ENCODE measurements at regions not wholly inside any gene's neighbourhood (a gene's known extent, or its start where the extent isn't known, plus 50 kb on each side); places are given as distances from the start of the nearest gene placed in this dataset.

DNA sequence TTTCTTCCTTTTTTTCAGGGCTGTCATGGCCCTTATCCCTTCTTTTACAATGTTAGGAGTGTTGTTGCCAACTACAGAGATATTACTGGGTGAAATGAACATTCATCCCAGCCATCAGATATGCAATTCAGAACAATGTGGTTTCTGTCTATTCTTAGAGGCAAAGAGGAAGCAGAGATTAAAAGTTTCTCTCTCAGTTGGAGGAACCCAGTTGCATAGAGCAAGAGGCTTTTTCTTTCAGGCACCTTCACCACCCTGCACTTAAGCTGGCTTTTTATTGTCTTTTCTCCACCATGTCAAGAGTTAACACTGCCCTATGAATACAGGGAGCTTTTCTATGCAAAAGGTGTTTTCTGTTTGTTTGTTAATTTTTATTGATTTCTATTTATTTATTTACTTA, 1559.6 kb upstream of the IGFBP7 start:
- H3K4me1 ChIP-seq (ENCODE audit: control insufficient read depth in 2 of 3, insufficient read depth in 2 of 3, low read depth in 1 of 3, low read length in 3 of 3), result no peaks in the 10 kb centered on the region
- intact Hi-C loops (cut with DNase I), result no loop called here
- DNase-seq (no peak), FAIRE-seq (no peak)
- no peaks in the 10 kb centered on the region for H3K36me3 ChIP-seq (ENCODE audit: control insufficient read depth in 2 of 3, insufficient read depth in 3 of 3, low read length in 3 of 3)
- peaks cover 0 to 5% (median 0%) of the 10 kb centered on the region in 3 donors for H3K9me3 ChIP-seq (ENCODE audit: control insufficient read depth in 2 of 3, insufficient read depth in 1 of 3, low read length in 3 of 3)
- no peak overlapping the region for H3K4me3 ChIP-seq (ENCODE audit: low read length in 3 of 3)
- TF ChIP-seq CTCF (IDR thresholded peaks at IDR 0.05; ENCODE audit: borderline replicate concordance, extremely low read depth, insufficient read depth), result no peak
- H3K27me3 ChIP-seq (ENCODE audit: control insufficient read depth, insufficient read depth, low read length), result no peaks in the 10 kb centered on the region
- no peak overlapping the region for H3K9ac ChIP-seq (ENCODE audit: low read length in 3 of 3)
- H3K27ac ChIP-seq (ENCODE audit: low read depth in 2 of 2, low read length in 2 of 2), result no peak overlapping the region

GRCh38 chr4:58665649-58666048, 1555.5 kb upstream of the IGFBP7 start:
- intact Hi-C loops (cut with DNase I), result no loop called here
- no peak overlapping the region for H3K9ac ChIP-seq (ENCODE audit: low read length in 3 of 3)
- no peaks in the 10 kb centered on the region for H3K27me3 ChIP-seq (ENCODE audit: control insufficient read depth, insufficient read depth, low read length)
- peaks cover 0 to 3% (median 0%) of the 10 kb centered on the region in 3 donors for H3K9me3 ChIP-seq (ENCODE audit: control insufficient read depth in 2 of 3, insufficient read depth in 1 of 3, low read length in 3 of 3)
- FAIRE-seq (no peak), DNase-seq (no peak)
- H3K36me3 ChIP-seq (ENCODE audit: control insufficient read depth in 2 of 3, insufficient read depth in 3 of 3, low read length in 3 of 3), result no peaks in the 10 kb centered on the region
- no peaks in the 10 kb centered on the region for H3K4me1 ChIP-seq (ENCODE audit: control insufficient read depth in 2 of 3, insufficient read depth in 2 of 3, low read depth in 1 of 3, low read length in 3 of 3)
- TF ChIP-seq CTCF (IDR thresholded peaks at IDR 0.05; ENCODE audit: borderline replicate concordance, extremely low read depth, insufficient read depth), result no peak
- no peak overlapping the region for H3K4me3 ChIP-seq (ENCODE audit: low read length in 3 of 3)
- no peak overlapping the region for H3K27ac ChIP-seq (ENCODE audit: low read depth in 2 of 2, low read length in 2 of 2)

- no peaks in the 10 kb centered on the region for H3K27me3 ChIP-seq (ENCODE audit: control insufficient read depth, insufficient read depth, low read length)
- DNase-seq (no peak), FAIRE-seq (no peak)
- H3K27ac ChIP-seq (ENCODE audit: low read depth in 2 of 2, low read length in 2 of 2), result no peak overlapping the region
- TF ChIP-seq CTCF (IDR thresholded peaks at IDR 0.05; ENCODE audit: borderline replicate concordance, extremely low read depth, insufficient read depth), result no peak
- no peak overlapping the region for H3K4me3 ChIP-seq (ENCODE audit: low read length in 3 of 3)
- H3K9ac ChIP-seq (ENCODE audit: low read length in 3 of 3), result no peak overlapping the region
- peaks cover 0 to 3% (median 0%) of the 10 kb centered on the region in 3 donors for H3K9me3 ChIP-seq (ENCODE audit: control insufficient read depth in 2 of 3, insufficient read depth in 1 of 3, low read length in 3 of 3)
- H3K4me1 ChIP-seq (ENCODE audit: control insufficient read depth in 2 of 3, insufficient read depth in 2 of 3, low read depth in 1 of 3, low read length in 3 of 3), result no peaks in the 10 kb centered on the region
- intact Hi-C loops (cut with DNase I), result no loop called here
- H3K36me3 ChIP-seq (ENCODE audit: control insufficient read depth in 2 of 3, insufficient read depth in 3 of 3, low read length in 3 of 3), result no peaks in the 10 kb centered on the region
These were observed 1548.5 kb upstream of the IGFBP7 start for GRCh38 chr4:58658701-58659100.

DNA sequence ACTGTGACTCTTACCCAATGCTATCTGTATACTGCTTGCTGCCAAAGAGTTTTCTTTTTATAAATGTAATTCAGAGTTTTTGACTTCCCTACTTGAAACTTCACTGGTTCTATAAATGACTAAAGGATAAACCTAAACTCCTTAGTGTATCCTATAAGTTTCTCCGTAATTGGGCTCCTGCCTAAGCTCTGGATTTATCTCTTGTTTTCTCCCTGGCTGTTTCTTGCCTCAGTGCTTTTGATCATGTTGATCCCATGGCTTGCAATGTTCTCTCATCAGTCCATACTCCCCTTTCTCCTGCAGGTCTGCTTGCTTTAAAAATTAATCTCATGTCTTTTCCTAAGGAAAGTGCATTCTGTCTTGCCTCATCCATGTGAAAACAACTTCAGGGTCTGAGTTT, 1543.1 kb upstream of the IGFBP7 start:
- DNase-seq (no peak), FAIRE-seq (no peak)
- intact Hi-C loops (cut with DNase I), result no loop called here
- Histone ChIP-seq H3K9me3 (ENCODE audit: control insufficient read depth in 2 of 3, insufficient read depth in 1 of 3, low read length in 3 of 3) (no peaks in the 10 kb centered on the region), H3K27ac (ENCODE audit: low read depth in 2 of 2, low read length in 2 of 2) (no peak overlapping the region), H3K27me3 (ENCODE audit: control insufficient read depth, insufficient read depth, low read length) (no peaks in the 10 kb centered on the region), H3K36me3 (ENCODE audit: control insufficient read depth in 2 of 3, insufficient read depth in 3 of 3, low read length in 3 of 3) (no peaks in the 10 kb centered on the region), H3K4me1 (ENCODE audit: control insufficient read depth in 2 of 3, insufficient read depth in 2 of 3, low read depth in 1 of 3, low read length in 3 of 3) (no peaks in the 10 kb centered on the region), H3K4me3 (ENCODE audit: low read length in 3 of 3) (no peak overlapping the region), H3K9ac (ENCODE audit: low read length in 3 of 3) (no peak overlapping the region)
- no peak for TF ChIP-seq CTCF (IDR thresholded peaks at IDR 0.05; ENCODE audit: borderline replicate concordance, extremely low read depth, insufficient read depth)

All from kidney (tissue), 13 donors.